IPS-18c (cell line): ENCODE measurements at regions not wholly inside any gene's neighbourhood (a gene's known extent, or its start where the extent isn't known, plus 50 kb on each side); places are given as distances from the start of the nearest gene placed in this dataset.

Experiments used
- H3K4me3 ChIP-seq: 2 replicates; pipeline ENCODE4 v1.7.0; 2013; ENCODE audit warnings: low read depth, mild to moderate bottlenecking, low read length, moderate library complexity; ENCODE audit not compliant: insufficient read depth
- H3K9me3 ChIP-seq: one replicate; pipeline ENCODE4 v1.6.1; 2013; ENCODE audit warnings: mild to moderate bottlenecking, low read length, moderate library complexity; ENCODE audit not compliant: control insufficient read depth, insufficient read depth

DNA sequence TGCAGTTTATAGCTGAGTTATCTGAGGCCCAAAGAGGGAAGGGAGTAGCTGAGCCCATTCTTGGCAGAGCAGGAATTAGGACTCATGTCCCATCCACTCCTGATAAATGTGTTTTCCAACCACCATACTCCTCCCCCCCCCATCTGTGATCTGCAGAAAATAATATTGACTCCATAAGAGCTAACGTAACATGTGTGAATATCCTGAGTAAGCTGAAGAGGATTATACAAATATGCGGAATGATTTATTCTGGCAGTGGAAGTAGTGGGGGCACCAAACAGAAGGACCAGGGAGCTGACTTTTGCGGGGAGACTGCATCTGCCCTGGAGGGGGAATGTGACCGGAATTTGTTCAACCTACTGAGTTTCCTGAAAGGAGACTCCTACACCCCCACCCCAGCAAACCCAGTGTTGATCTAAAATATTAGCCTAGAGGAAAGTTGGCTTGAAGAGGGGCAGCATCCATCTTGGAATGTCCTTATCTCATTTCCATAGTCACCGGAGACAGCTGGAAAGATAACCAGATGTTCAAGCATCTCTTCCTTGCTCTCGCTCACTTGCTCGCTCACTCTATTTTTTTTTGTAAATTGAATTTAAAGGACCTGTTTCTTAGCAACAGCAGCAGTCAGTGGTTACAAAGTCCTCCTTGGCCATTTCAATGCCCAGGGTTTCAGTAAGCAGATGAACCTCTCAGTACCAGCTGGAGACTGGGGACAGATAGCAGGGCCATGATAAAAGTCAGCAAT is 114.7 kb downstream of the RPS24 start:
- Histone ChIP-seq H3K9me3 (peaks cover 3% of the 10 kb centered on the region), H3K4me3 (no peak overlapping the region; the same call in 1 of the 2 replicates)

DNA sequence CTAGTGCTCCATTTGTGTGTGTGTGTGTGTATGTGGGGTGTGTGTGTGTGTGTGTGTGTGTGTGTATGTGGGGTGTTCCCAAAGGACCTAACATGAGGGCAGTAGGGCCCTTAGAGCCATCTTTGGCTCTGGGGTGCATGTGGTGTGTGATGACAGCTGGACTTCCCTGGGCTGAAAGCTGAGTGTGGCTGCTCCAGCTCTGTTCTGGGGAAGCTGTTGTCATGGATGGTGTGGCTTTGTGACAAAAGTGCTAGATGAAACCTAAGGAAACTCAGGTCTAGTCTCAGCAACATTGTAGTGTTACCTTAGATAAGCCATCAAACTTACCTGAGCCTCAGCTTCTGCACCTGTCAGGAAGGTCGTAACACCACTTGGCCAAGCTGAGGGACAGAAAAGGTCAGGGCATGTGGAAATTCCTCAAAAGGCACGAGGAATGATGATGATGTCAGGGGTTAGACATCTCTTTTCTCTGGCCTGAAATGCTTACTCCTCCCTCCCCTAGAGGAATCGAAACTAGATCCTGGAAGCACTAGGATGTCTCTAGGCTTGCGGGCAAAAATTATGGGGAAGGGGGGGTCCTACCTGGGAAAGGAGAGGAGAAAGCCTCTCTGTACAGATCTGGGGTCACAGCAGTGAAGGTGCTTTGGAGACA is 115.4 kb downstream of the RPS24 start:
- Histone ChIP-seq H3K4me3 (no peak overlapping the region), H3K9me3 (no peaks in the 10 kb centered on the region)

DNA sequence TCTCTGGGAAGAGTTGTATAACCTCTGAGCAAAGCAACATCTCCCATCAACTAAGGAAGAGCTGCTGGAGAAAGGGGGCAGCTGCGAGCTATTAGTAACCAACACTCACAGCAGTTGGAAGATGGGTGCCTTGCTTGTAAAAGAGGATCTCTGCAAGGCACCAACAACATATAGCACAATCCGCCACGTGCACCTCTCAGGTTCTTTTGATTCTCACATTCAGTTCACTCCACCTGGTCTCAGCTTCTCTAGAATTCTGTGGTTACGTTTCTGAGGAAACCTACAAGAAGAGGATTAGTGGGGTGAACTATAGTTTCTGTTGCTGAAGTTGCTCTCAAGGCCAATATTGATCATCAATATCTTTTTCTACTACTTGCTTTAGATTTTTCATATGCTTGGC is 117.1 kb downstream of the RPS24 start:
- Histone ChIP-seq H3K9me3 (no peaks in the 10 kb centered on the region), H3K4me3 (no peak overlapping the region)

DNA sequence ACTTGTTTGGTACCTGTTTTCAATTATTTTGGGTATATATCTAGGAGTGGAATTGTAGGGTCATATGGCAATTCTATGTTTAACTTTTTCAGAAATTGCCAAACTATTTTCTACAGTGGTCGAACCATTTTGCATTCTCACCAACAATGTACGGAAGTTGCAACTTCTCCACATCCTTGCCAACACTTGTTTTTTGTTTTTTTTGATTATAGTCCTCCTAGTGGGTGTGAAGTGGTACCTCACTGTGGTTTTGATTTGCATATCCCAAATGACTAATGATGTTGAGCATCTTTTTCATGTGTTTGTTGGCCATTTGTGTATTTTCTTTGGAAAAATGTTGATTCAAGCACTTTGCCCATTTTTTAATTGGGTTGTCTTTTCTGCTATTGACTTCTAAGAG is 122.1 kb downstream of the RPS24 start:
- Histone ChIP-seq H3K9me3 (no peaks in the 10 kb centered on the region), H3K4me3 (no peak overlapping the region)

DNA sequence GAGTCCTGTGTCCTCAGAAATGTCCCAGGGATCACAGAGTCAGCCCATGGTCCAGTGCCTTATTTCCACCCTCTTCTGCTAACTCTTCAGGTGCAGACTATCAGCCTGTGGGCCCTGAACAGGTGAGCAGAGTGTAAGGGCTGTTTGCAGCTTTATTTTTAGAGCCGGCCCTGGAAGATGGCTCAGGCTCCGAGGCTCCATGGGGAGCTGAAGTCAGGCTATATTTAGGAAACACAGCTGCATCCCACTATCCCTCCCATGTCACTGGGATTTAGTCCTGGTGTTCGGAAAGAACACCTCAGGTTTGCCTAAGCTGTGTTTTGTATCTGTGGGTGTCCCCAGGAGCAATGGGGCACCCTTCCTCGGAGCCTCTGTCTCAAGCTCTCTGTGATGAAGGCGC is 126.9 kb downstream of the RPS24 start:
- Histone ChIP-seq H3K9me3 (no peaks in the 10 kb centered on the region), H3K4me3 (no peak overlapping the region)

DNA sequence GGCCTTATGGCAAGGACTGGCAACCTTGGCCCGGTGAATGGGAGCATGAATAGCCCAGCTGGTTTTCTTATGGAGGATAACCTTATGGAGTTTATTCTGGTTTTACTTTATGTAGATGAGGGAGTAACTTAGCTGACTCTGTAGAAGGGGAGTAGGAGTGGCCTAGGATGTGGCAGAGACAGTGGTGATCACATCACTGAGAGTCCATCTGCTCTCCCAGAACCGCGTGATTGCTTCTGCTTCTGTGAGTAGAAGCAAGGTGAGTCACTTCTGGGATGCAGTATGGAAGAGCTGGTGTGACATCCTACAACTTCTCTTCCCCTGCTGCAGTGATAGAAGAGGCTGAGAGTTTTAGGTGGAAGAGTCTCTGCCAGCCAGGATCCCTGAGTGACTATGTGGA is 129.2 kb downstream of the RPS24 start:
- no peaks in the 10 kb centered on the region for H3K9me3 ChIP-seq
- no peak overlapping the region for H3K4me3 ChIP-seq

DNA sequence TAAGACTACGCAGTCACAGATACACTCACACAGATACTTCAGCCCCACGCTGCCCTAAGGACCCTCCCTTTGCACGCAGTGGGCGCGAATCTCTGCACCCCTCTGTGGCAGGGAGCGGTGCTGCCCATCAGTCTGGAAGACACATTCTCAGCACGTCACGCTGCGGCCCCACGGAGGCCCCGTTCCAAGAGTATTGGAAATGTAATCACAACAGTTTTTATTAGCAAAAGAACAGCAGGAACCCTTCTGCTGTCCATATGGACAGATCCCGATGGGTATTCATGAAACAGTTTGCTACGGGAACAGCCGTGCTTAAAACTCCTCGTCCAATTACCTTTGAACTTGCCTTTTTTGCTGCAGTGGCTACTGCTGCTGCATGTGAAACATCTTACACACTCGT is 131.0 kb downstream of the RPS24 start:
- H3K4me3 ChIP-seq: no peak overlapping the region
- H3K9me3 ChIP-seq: no peaks in the 10 kb centered on the region

DNA sequence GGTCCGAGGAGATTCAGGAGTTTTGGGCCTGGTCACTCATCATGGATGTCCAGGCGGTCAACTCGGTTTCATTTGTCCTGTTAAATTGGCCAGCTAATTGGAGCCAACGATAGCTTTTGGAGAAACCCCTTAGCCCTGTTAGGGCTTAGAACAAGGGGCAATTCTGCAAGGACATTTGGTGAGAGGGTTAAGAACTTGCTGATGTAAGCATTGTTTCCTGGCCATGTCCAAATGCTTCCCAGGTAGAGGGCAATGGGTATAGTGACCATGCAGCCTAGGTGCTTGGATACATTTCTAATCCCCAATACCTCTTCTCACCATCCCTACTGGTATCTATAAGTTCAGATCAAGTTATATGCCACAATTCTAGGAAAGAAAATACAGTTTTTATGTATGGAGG is 131.5 kb downstream of the RPS24 start:
- H3K4me3 ChIP-seq: no peak overlapping the region
- H3K9me3 ChIP-seq: no peaks in the 10 kb centered on the region

DNA sequence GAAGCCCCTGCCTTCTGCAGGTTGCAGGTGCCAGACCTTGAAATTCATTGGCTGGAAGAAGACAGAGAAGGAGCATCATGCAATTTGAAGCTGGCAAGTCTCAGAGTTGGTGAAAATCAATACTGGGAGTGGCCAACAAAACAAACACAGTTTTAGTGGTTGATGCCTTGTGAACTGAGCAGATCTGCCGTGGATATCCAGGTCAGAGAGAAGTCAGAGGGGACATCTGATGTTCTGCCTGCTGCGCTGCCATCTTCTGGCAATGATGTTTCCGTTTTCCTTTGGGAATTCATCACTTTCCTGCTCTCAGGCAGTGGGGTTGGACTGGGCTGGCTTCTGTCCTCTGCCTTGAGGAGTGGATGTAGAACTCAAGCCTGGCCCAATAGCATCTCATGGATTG is 132.0 kb downstream of the RPS24 start:
- no peaks in the 10 kb centered on the region for H3K9me3 ChIP-seq

DNA sequence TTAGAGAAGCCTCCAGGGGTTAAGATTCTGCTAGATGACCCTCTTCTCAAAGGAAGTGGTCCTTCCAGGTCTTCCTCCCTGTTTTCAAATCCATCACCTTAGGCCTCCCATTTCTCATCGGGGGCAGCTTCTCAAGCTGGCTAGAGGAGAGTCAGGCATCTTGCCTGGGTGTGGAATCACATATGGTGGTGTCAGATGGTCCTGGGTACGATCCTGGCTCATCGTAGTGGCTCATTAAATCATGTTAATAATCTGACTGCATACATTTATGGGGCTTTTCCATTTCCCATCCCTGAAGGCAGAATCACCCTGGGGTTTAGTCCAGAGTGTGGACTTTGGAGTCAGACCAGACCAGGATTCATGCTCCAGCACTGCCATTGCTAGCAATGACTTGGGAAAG is 132.6 kb downstream of the RPS24 start:
- no peaks in the 10 kb centered on the region for H3K9me3 ChIP-seq
- H3K4me3 ChIP-seq: no peak overlapping the region

More for the DNA sequence above, 132.0 kb downstream of the RPS24 start:
- H3K4me3 ChIP-seq: no peak overlapping the region

DNA sequence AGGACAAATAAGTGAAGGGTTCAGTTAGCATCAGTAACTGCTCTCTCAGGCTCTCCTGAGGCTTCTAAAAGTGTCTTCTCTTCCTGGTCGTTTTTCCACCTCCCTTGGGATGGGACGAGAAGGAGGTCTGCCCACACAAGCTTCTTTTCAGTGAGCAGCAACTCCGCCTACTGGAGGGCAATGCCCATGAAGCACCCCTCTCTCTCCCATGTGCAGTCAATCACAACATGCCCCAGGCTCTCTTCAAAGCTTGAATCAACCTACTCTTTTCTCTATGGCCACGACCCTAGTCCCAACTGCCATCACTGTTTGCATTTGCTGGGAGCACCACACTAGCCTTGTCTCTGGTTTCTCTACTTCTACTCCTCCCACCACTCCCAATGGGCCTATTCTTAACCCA is 135.6 kb downstream of the RPS24 start:
- Histone ChIP-seq H3K4me3 (no peak overlapping the region), H3K9me3 (no peaks in the 10 kb centered on the region)

DNA sequence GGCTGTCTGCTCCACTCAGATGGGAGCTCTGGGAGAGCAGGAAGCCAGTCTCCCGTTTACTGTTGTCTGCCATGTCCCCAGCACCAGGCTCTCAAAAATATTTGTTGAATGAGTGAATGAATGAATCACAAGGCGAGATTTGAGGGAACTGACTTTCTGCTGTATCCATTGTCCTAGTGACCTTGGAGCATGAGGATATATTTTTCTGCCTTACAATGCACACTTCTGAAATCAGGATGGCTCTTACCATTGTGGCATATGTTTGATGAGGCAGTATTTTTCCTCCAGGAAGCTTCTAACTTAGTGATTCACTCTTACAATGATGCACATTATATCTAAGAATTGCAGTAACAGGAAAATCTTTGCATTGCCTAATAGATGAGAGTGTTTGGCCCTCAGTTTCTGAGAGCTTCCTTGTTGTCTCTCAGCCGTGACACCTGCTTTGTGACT is 136.4 kb downstream of the RPS24 start:
- no peak overlapping the region for H3K4me3 ChIP-seq
- H3K9me3 ChIP-seq: no peaks in the 10 kb centered on the region

DNA sequence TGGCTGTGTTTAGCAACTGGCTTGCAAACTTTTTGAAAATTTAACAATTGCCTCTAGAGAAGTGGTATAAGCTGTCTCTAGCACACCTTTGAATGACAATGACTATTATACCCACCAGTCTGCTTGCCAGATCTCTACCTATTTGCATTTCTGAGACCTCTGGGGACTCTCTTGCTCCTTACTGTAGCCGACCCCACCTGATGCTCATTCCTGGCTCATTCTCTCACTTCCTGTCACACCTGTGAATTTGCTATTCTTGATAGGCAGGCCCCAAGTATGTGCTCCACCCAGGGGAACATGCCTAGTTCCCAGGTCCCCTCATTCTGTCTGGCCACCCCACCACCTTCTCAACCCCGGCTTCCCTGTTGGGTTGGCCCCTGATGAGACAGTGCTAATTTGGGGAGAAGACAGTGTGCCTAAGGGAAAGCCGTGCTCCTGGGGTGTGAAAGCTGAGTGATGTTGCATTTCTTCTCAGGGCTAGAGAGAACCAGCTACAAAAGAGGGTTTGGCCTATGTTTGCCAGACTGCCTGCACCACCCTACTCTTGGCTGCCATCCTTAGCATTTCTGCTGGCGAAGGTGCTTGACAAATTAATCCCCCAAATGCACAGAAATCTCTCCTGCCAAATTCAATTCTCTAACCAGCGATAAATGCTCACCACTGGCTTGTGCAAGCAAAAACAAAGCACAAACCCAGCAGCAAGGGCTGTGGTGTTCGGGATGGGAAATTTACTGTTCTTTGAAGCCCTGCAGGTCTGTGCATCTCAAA is 138.2 kb downstream of the RPS24 start:
- H3K4me3 ChIP-seq: no peak overlapping the region

DNA sequence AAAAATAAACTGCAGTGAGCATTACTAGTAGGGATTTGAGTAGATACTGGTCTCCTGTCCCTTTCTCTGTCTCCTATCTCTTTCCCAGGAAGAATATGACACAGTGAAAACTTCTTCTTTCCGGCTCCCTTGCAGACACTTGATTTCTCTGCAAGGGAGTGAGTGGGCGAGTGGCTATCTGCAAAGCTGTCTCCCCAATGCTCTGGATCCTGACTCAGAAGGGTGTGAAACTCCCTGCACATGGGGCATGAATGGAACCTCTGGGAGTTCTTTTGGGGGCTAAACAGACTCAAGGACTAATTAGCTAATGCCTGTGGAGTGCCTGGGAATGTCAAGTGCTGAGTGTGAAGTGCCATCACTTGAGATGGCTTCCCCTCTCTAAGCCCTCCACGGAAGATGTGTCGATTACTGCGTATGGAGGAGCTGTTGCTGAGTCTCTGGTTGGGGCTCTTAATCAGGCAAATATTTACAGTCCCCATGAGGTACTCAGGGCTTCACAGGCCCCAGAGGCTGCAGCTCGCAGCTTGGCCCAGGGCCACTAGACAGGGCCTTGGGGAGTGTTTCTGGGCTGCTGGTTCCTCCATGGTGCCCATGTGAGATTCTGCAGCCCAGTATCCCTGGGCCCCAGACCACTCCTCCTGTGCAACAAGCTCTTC is 139.8 kb downstream of the RPS24 start:
- Histone ChIP-seq H3K9me3 (no peaks in the 10 kb centered on the region), H3K4me3 (no peak overlapping the region)

More for the DNA sequence above, 138.2 kb downstream of the RPS24 start:
- no peaks in the 10 kb centered on the region for H3K9me3 ChIP-seq

DNA sequence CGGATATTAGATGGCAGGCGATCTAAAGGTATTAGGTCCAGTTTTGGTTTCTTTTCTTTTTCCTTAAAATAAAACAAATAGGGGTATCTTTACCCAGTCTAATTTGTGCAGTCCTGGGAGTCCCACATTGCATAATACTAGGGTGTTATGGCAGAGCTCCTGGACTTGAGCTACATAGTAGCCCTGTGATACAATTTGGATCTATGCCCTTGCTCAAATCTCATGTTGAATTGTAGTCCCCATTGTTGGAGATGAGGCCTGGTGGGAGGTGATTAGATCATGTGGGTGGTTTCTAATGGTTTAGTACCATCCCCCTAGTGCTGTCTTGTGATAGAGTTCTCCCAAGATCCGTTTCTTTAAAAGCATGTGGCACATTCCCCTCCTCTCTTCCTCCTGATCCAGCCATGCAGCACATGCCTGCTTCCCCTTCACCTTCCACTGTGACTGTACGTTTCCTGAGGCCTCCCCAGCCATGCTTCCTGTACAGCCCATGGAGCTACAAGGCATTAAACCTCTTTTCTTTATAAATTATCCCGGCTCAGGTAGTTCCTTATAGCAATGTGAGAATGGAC is 141.9 kb downstream of the RPS24 start:
- Histone ChIP-seq H3K4me3 (no peak overlapping the region), H3K9me3 (no peaks in the 10 kb centered on the region)

DNA sequence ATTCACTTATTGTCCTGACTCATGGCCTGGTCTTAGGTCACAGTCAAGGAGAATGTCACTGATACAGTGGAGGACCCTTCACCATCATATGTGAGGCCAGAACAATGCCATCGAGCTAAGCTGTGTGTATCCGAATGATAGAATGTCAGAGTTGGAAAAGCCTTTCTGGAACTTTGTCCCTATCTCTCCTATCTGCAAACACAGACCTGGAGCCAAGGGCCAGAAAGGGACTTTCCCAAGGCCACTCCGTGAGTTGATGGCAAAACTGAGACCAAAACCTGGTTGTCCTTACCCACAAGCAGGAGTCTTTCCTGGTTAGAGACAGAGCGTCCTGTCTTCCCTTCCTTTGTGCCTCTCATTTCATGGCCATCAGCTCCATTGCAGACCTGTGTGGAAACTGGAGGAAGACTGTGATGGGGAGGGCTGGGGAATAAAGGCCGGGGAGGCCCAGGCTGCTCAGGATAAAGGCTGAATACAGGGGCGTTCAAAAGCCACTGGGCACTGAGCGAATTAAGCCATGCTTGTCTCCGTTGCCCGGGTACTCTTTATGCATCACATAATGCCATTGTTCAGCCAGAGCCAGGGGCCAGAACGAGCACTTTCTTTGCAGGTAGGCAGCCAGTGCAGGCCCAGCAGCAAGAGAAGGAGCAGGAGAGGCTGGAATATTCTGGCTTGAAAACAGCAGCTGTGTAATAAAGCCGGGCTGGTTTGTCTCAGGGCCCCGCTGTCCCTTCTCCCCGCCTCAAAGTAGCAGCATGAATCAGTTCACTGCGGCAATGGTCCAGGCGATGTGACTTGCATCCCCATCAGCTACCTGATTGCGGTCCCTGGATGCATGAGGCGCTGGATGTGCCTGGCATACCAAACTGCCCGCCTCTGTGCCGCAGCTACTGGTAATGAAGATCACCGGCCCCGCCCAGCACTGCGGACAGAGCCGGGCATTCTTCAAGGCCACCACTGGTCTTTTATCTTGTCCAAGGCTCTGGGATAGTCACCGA is 143.0 kb downstream of the RPS24 start:
- H3K4me3 ChIP-seq: no peak overlapping the region
- H3K9me3 ChIP-seq: no peaks in the 10 kb centered on the region
